Breast epithelium (tissue), 4 donors: ENCODE measurements at regions not wholly inside any gene's neighbourhood (a gene's known extent, or its start where the extent isn't known, plus 50 kb on each side); places are given as distances from the start of the nearest gene placed in this dataset.

ENCODE experiments used
- DNase-seq, 2 donors: peaks; one replicate each; pipeline ENCODE4 v3.0.0-alpha.2; 2019; ENCODE audit warnings: low spot score in 2 of 2
- H3K27ac ChIP-seq, 2 donors: fragments of 200-600 bp; sonication (generic) in 1 of 2; one replicate each; pipeline ENCODE4 v1.5.1; 2016 to 2019; ENCODE audit warnings: mild to moderate bottlenecking in 1 of 2
- H3K27me3 ChIP-seq, 2 donors: fragments of 200-600 bp; sonication (generic) in 1 of 2; one replicate each; pipeline versions ENCODE4 v1.5.1 to v1.6.0; 2017 to 2019; ENCODE audit warnings: control low read depth in 1 of 2, mild to moderate bottlenecking in 1 of 2
- H3K36me3 ChIP-seq: fragments of 200-600 bp; one replicate; pipeline ENCODE4 v1.5.1; 2019
- H3K4me1 ChIP-seq, 2 donors: fragments of 200-600 bp; sonication (generic); one replicate each; pipeline ENCODE4 v1.5.1; 2016 to 2019; ENCODE audit warnings: control low read depth in 1 of 2
- H3K4me3 ChIP-seq, 3 donors: fragments of 200-600 bp; sonication (generic); 1 replicate in 2 of 3; 2 replicates in 1 of 3; pipeline ENCODE4 v1.5.1; 2016 to 2019; ENCODE audit warnings: mild to moderate bottlenecking in 3 of 3, moderate library complexity in 2 of 3
- H3K9me3 ChIP-seq, 2 donors: fragments of 200-600 bp; sonication (generic) in 1 of 2; one replicate each; pipeline ENCODE4 v1.5.1; 2016 to 2019; ENCODE audit warnings: control low read depth in 1 of 2
- POLR2A ChIP-seq: fragments of 450-650 bp; IDR thresholded peaks from one replicate; pipeline ENCODE4 v1.6.1; 2016; ENCODE audit warnings: antibody characterized with exemption, mild to moderate bottlenecking, moderate library complexity
- POLR2AphosphoS5 ChIP-seq, 3 donors: sonication (generic); formaldehyde crosslinking; IDR thresholded peaks; one replicate each; pipeline ENCODE4 v1.6.1; 2017; ENCODE audit warnings: antibody characterized with exemption in 3 of 3
- intact Hi-C: fragments of 100-400 bp; cut with DNase I; formaldehyde crosslinking; loops from one replicate; pipeline ENCODE4 v1.15.1; 2023; ENCODE audit warnings: low total_unique reads
- TF ChIP-seq, protein P1 (sequence below), 3 donors: fragments of 450-650 bp; IDR thresholded peaks; one replicate each; pipeline ENCODE4 v1.5.1; 2016 to 2017; ENCODE audit warnings: antibody characterized with exemption in 3 of 3, mild to moderate bottlenecking in 3 of 3, moderate library complexity in 3 of 3

DNA sequence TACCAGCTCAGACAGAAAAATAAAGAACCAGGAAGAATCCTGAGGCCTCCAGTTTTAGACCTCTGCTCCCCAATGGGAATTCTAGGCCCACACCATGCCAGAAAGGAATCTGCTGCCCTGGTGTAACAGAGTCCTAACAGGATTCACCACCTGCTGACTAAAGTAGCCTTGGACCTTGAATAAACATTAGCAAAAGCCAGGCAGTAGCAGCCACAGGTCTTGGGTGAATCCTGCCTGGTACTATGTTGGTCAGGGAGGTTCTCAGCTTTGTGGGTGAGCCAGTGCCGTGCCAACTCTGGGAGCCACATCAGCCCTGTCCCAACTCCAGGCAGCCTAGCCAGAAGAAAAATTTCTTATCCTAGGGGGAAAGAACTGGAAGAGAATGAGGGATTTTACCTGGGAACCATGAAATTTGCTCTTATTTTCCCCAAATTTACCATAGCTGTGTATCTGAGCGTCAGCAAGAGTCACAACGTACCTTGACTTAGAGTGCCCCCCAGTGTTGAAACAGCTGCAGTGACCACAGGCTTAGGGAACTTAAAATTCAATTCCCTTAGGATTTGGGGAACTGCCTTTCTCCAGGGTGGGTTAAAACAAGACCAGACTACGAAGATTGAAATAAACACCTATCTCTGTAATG lies 1895.6 kb upstream of the PRR20A start:
- no peak for TF ChIP-seq POLR2AphosphoS5 (IDR thresholded peaks at IDR 0.05)
- no peak for TF ChIP-seq POLR2A
- TF ChIP-seq, protein P1, sequence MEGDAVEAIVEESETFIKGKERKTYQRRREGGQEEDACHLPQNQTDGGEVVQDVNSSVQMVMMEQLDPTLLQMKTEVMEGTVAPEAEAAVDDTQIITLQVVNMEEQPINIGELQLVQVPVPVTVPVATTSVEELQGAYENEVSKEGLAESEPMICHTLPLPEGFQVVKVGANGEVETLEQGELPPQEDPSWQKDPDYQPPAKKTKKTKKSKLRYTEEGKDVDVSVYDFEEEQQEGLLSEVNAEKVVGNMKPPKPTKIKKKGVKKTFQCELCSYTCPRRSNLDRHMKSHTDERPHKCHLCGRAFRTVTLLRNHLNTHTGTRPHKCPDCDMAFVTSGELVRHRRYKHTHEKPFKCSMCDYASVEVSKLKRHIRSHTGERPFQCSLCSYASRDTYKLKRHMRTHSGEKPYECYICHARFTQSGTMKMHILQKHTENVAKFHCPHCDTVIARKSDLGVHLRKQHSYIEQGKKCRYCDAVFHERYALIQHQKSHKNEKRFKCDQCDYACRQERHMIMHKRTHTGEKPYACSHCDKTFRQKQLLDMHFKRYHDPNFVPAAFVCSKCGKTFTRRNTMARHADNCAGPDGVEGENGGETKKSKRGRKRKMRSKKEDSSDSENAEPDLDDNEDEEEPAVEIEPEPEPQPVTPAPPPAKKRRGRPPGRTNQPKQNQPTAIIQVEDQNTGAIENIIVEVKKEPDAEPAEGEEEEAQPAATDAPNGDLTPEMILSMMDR (IDR thresholded peaks at IDR 0.05): peak in 1 of 3 donors; percentile 23
- H3K27me3 ChIP-seq: no peaks in the 10 kb centered on the region
- intact Hi-C loops: no loop called here
- H3K9me3 ChIP-seq: peaks cover 0 to 10% of the 10 kb centered on the region in 2 donors
- H3K36me3 ChIP-seq: no peaks in the 10 kb centered on the region
- H3K4me1 ChIP-seq: no peaks in the 10 kb centered on the region
- no peak for DNase-seq
- H3K4me3 ChIP-seq: no peak overlapping the region
- H3K27ac ChIP-seq: no peak overlapping the region

DNA sequence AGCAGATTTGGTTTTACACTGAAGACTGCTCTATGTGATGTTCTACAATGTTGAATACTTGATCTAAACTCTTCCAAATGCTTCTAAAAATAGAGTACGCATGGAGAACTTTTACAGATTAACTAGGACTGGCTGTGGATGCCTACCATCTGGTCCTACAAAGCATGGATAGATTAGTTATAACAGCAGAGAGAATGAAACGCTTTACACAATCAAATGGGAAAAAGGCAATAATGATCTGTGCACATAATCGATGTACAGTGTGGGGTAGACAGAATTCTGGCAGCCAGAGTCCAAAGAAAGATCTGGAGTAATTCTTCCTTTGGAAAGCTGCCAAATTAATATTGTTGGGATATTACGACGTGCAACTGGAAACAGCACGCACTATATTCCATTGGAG lies 1885.5 kb upstream of the PRR20A start:
- DNase-seq: no peak
- no peaks in the 10 kb centered on the region for H3K4me1 ChIP-seq
- intact Hi-C loops: no loop called here
- H3K4me3 ChIP-seq: no peak overlapping the region
- H3K27ac ChIP-seq: no peak overlapping the region
- no peaks in the 10 kb centered on the region for H3K36me3 ChIP-seq
- TF ChIP-seq POLR2A: no peak
- TF ChIP-seq, protein P1 (IDR thresholded peaks at IDR 0.05): no peak
- TF ChIP-seq POLR2AphosphoS5 (IDR thresholded peaks at IDR 0.05): no peak
- H3K9me3 ChIP-seq: no peaks in the 10 kb centered on the region
- no peaks in the 10 kb centered on the region for H3K27me3 ChIP-seq

GRCh38 chr13:55263045-55263444 lies 1877.7 kb upstream of the PRR20A start:
- H3K36me3 ChIP-seq: no peaks in the 10 kb centered on the region
- DNase-seq: no peak
- H3K9me3 ChIP-seq: no peaks in the 10 kb centered on the region
- no peaks in the 10 kb centered on the region for H3K27me3 ChIP-seq
- H3K27ac ChIP-seq: no peak overlapping the region
- TF ChIP-seq POLR2AphosphoS5 (IDR thresholded peaks at IDR 0.05): no peak
- no peak for TF ChIP-seq POLR2A
- TF ChIP-seq, protein P1 (IDR thresholded peaks at IDR 0.05): no peak
- H3K4me1 ChIP-seq: no peaks in the 10 kb centered on the region
- intact Hi-C loops: no loop called here
- no peak overlapping the region for H3K4me3 ChIP-seq

DNA sequence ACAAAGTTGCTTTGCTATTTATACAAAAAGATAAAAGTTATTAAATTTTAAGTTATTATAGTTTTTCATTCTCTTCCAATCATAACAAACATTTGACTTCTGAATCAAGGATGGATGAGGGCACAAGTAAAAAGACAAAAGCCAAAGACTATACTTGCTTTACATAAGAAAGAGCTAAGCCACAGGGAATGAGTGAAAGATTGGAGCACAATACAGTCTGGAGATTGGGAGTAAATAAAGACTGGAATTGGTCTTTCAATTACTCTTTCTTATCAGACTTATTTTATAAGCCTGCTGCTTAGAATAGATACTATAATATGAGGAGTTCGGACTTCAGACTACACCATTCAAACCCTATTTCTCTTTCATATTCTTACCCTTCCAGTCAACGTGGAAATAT lies 1874.1 kb upstream of the PRR20A start:
- no peak for TF ChIP-seq POLR2A
- no peak for TF ChIP-seq POLR2AphosphoS5 (IDR thresholded peaks at IDR 0.05)
- TF ChIP-seq, protein P1 (IDR thresholded peaks at IDR 0.05): no peak
- no peak overlapping the region for H3K4me3 ChIP-seq
- H3K36me3 ChIP-seq: no peaks in the 10 kb centered on the region
- H3K27me3 ChIP-seq: no peaks in the 10 kb centered on the region
- H3K9me3 ChIP-seq: no peaks in the 10 kb centered on the region
- intact Hi-C loops: no loop called here
- no peak overlapping the region for H3K27ac ChIP-seq
- no peak for DNase-seq
- no peaks in the 10 kb centered on the region for H3K4me1 ChIP-seq

DNA sequence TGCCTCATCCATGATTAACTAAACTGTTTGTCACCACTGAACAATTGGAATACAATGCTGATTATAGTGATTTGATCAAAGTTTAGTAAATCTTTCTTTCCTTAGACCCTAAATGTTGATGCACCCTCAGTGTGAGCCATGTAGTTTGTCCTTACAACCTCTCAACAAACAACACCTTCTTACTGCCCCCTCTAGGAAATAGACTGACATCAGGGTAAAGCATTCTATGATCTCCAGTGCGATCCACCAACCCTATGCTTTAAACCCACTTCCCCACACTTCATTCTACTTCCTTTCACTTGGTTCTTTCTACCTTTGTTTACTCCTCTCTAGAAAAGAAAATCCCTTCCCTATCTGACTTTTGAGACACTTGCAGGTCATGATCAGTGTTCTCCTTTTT lies 1842.5 kb upstream of the PRR20A start:
- TF ChIP-seq, protein P1 (IDR thresholded peaks at IDR 0.05): no peak
- TF ChIP-seq POLR2A (no peak), POLR2AphosphoS5 (IDR thresholded peaks at IDR 0.05) (no peak)
- DNase-seq: no peak
- peaks cover 13 to 20% of the 10 kb centered on the region in 2 donors for H3K9me3 ChIP-seq
- intact Hi-C loops: no loop called here
- no peaks in the 10 kb centered on the region for H3K4me1 ChIP-seq
- H3K36me3 ChIP-seq: no peaks in the 10 kb centered on the region
- no peaks in the 10 kb centered on the region for H3K27me3 ChIP-seq
- H3K4me3 ChIP-seq: no peak overlapping the region
- H3K27ac ChIP-seq: no peak overlapping the region
